Right lobe of liver (tissue), 6 donors: ENCODE measurements at regions not wholly inside any gene's neighbourhood (a gene's known extent, or its start where the extent isn't known, plus 50 kb on each side); places are given as distances from the start of the nearest gene placed in this dataset.

Experiments
- ATAC-seq, 4 donors: fragments of 200-7000 bp; cut with Tn5 transposase; one replicate each; pipeline ENCODE4 v1.9.1; 2020; ENCODE audit warnings: mild to moderate bottlenecking in 4 of 4, moderate library complexity in 4 of 4
- DNase-seq, 3 donors: peaks; one replicate each; pipeline ENCODE4 v3.0.0-alpha.2; 2020
- H3K27ac ChIP-seq, 3 donors: fragments of 200-600 bp; one replicate each; pipeline ENCODE4 v1.8.0; 2022
- H3K27me3 ChIP-seq, 2 donors: fragments of 200-600 bp; one replicate each; pipeline ENCODE4 v1.8.0; 2022
- H3K36me3 ChIP-seq, 4 donors: fragments of 200-600 bp; sonication (generic) in 1 of 4; one replicate each; pipeline versions ENCODE4 v1.5.1 to v1.8.0; 2017 to 2022; ENCODE audit warnings: control low read depth in 1 of 4
- H3K4me1 ChIP-seq, 4 donors: fragments of 200-600 bp; sonication (generic) in 1 of 4; one replicate each; pipeline versions ENCODE4 v1.5.1 to v1.8.0; 2017 to 2022; ENCODE audit warnings: control low read depth in 1 of 4
- H3K4me3 ChIP-seq, 3 donors: fragments of 200-600 bp; one replicate each; pipeline ENCODE4 v1.8.0; 2022
- H3K9me3 ChIP-seq, 4 donors: fragments of 200-600 bp; sonication (generic) in 1 of 4; one replicate each; pipeline versions ENCODE4 v1.5.1 to v1.8.0; 2017 to 2022; ENCODE audit warnings: control low read depth in 1 of 4
- POLR2A ChIP-seq: fragments of 450-650 bp; IDR thresholded peaks from one replicate; pipeline ENCODE4 v1.6.1; 2017; ENCODE audit warnings: antibody characterized with exemption, mild to moderate bottlenecking
- WGBS: methylation state at CpG from one replicate; pipeline ENCODE4 v1.1.6; 2018; ENCODE audit warnings: low coverage, low lambda C conversion rate; ENCODE audit not compliant: insufficient coverage; ENCODE audit errors: missing lambda C conversion rate; 5-methylcytosine and 5-hydroxymethylcytosine counted together
- intact Hi-C, 2 donors: fragments of 100-400 bp; cut with DNase I; formaldehyde crosslinking; loops; one replicate each; pipeline versions ENCODE4 v1.11.2 to v1.14.1; 2022
- TF ChIP-seq, protein P1 (sequence below), 4 donors: fragments of 200-600 bp in 3 of 4; fragments of 450-650 bp in 1 of 4; IDR thresholded peaks; one replicate each; pipeline versions ENCODE4 v1.5.1 to v1.8.0; 2016 to 2022; ENCODE audit warnings: antibody characterized with exemption in 4 of 4, mild to moderate bottlenecking in 2 of 4
- donor health status: DM: no; HTN: yes; CAD: no.
- donor health status: DM: no; HTN: no; CAD: no.
- donor health status: DM: no; HTN: no; CAD: no.
- donor health status: DM: no; HTN: yes; CAD: no.
- donor health status: DM: no; HTN: yes; CAD: no.

DNA sequence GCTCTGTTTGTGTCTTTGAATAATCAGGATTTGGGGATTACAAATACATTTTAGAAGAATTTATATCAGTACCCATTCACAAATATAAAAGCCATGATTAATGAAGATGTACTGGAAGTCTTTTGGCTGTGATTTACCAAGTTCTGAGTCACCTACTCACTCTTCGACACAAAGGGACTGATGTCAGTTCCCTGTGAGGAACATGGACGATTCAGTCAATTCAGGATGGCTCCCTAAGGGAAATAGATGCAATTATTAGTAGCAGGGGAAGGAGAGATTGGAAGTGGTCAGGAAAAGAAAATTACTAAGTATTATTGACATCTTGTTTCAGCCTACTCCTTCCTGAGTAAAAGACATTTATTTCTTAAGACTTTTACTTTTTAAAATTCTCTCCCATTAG is 550.7 kb upstream of the SLIT2 start:
- Histone ChIP-seq H3K27me3 (no peaks in the 10 kb centered on the region), H3K9me3 (no peaks in the 10 kb centered on the region), H3K27ac (no peak overlapping the region), H3K4me3 (no peak overlapping the region), H3K36me3 (no peaks in the 10 kb centered on the region), H3K4me1 (no peaks in the 10 kb centered on the region)
- DNase-seq (no peak), ATAC-seq (no peak)
- 42% methylated on average over 2 of the region's 2 CpGs for WGBS
- no peak for TF ChIP-seq POLR2A
- TF ChIP-seq, protein P1, sequence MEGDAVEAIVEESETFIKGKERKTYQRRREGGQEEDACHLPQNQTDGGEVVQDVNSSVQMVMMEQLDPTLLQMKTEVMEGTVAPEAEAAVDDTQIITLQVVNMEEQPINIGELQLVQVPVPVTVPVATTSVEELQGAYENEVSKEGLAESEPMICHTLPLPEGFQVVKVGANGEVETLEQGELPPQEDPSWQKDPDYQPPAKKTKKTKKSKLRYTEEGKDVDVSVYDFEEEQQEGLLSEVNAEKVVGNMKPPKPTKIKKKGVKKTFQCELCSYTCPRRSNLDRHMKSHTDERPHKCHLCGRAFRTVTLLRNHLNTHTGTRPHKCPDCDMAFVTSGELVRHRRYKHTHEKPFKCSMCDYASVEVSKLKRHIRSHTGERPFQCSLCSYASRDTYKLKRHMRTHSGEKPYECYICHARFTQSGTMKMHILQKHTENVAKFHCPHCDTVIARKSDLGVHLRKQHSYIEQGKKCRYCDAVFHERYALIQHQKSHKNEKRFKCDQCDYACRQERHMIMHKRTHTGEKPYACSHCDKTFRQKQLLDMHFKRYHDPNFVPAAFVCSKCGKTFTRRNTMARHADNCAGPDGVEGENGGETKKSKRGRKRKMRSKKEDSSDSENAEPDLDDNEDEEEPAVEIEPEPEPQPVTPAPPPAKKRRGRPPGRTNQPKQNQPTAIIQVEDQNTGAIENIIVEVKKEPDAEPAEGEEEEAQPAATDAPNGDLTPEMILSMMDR (IDR thresholded peaks at IDR 0.05), result no peak
- intact Hi-C loops, result no loop called here

DNA sequence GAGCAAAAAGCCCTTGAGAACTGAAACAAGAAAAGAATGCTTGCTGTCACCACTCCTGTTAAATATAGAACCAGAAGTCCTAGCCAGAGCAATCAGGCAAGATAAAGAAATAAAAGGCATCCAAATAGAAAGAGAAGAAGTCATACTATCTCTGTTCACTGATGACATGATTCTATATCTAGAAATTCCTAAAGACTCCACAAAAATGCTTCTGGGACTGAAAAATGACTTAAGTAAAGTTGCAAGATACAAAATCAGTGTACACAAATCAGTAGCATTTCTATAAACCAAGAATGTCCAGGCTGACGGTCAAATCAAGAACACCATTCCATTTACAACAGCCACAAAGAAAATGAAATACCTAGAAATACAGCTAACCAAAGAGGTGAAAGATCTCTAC is 552.7 kb upstream of the SLIT2 start:
- ATAC-seq, result no peak
- TF ChIP-seq POLR2A, result no peak
- TF ChIP-seq, protein P1 (IDR thresholded peaks at IDR 0.05), result no peak
- Histone ChIP-seq H3K27ac (no peak overlapping the region), H3K27me3 (no peaks in the 10 kb centered on the region), H3K36me3 (no peaks in the 10 kb centered on the region), H3K4me3 (no peak overlapping the region), H3K4me1 (no peaks in the 10 kb centered on the region), H3K9me3 (no peaks in the 10 kb centered on the region)
- 58% methylated on average over 1 of the region's 1 CpG for WGBS
- intact Hi-C loops, result no loop called here
- DNase-seq, result no peak

DNA sequence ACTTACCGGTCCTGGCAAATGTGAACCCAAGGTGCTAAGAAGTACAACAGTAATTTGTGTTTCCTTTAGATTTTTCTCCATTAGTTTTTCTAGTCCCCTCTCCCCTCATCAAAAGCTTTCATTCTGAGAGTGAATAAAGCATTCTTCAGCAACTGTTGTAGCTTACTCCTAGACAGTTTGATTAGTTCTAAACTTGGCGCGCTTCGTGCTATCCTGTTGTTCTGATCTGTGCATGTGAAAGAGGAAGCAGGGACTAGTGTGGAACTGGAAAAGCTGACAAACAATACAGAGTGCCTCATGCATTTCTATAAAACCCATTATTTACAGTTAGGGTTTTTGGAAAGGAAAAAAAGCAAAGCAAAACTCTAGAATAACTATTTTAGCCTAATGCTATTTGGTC is 556.9 kb upstream of the SLIT2 start:
- H3K4me3 ChIP-seq, result no peak overlapping the region
- no peak for ATAC-seq
- no peaks in the 10 kb centered on the region for H3K9me3 ChIP-seq
- TF ChIP-seq, protein P1 (IDR thresholded peaks at IDR 0.05), result no peak
- no peak for TF ChIP-seq POLR2A
- no peak for DNase-seq
- no peaks in the 10 kb centered on the region for H3K4me1 ChIP-seq
- H3K27me3 ChIP-seq, result no peaks in the 10 kb centered on the region
- 35% methylated on average over 4 of the region's 4 CpGs for WGBS
- intact Hi-C loops, result no loop called here
- no peak overlapping the region for H3K27ac ChIP-seq
- H3K36me3 ChIP-seq, result no peaks in the 10 kb centered on the region

DNA sequence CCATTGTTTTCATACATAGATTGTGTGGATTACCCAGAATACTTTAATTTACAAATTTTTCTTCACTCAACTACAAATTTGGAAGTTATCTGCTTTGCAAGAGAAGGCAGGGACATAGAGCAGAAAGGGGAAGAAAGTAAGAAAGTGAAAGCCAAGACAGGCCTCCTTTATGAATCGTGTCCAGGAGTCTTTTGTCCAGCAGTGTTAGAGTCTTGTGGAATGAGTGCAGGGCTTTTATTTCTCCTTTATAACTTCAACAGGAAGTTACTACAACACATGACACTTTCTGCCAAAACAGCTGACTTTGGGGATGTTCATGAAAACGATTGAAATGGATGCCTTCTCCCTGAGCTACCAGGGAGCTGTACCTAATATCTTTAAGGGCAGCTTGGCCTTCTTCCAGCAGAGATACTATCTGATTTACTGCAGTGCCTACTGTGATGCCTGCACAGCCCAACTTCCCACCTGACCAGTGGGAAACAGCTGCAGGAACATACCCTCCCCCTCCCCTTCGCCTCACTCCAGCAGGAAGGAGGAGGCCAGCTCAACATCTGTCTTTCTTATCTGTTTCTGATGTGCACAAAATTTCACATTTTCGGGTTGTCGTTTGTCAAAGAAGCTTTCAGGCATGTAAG is 557.7 kb upstream of the SLIT2 start:
- no peak overlapping the region for H3K4me3 ChIP-seq
- 16% methylated on average over 4 of the region's 5 CpGs for WGBS

More for the DNA sequence above, 557.7 kb upstream of the SLIT2 start:
- Histone ChIP-seq H3K27ac (no peak overlapping the region), H3K27me3 (no peaks in the 10 kb centered on the region), H3K36me3 (no peaks in the 10 kb centered on the region), H3K9me3 (no peaks in the 10 kb centered on the region), H3K4me1 (no peaks in the 10 kb centered on the region)
- intact Hi-C loops, result no loop called here
- ATAC-seq (peak in 1 of 4 donors; percentile 30), DNase-seq (no peak)
- TF ChIP-seq POLR2A, result no peak
- TF ChIP-seq, protein P1 (IDR thresholded peaks at IDR 0.05), result no peak
